Gastrocnemius medialis (tissue), 4 donors: ENCODE measurements at regions not wholly inside any gene's neighbourhood (a gene's known extent, or its start where the extent isn't known, plus 50 kb on each side); places are given as distances from the start of the nearest gene placed in this dataset.

Experiments
- ATAC-seq, 2 donors: fragments of 150-250 bp; one replicate each; pipeline ENCODE4 v1.9.1; 2016
- DNase-seq, 2 donors: peaks; one replicate each; pipeline ENCODE4 v3.0.0-alpha.2; 2019
- H3K27ac ChIP-seq, 4 donors: fragments of 200-600 bp; sonication (generic); 1 replicate in 1 of 4; 2 replicates in 3 of 4; pipeline ENCODE4 v1.5.1; 2016 to 2018; ENCODE audit warnings: mild to moderate bottlenecking in 2 of 4, moderate library complexity in 1 of 4
- H3K27me3 ChIP-seq, 3 donors: fragments of 200-600 bp; sonication (generic) in 2 of 3; 1 replicate in 1 of 3; 2 replicates in 2 of 3; pipeline versions ENCODE4 v1.5.1 to v1.6.0; 2016 to 2019; ENCODE audit warnings: mild to moderate bottlenecking in 1 of 3, moderate library complexity in 1 of 3
- H3K36me3 ChIP-seq, 2 donors: fragments of 200-600 bp; sonication (generic) in 1 of 2; one replicate each; pipeline ENCODE4 v1.5.1; 2017 to 2018
- H3K4me1 ChIP-seq, 2 donors: fragments of 200-600 bp; sonication (generic) in 1 of 2; one replicate each; pipeline ENCODE4 v1.5.1; 2016 to 2017; ENCODE audit warnings: mild to moderate bottlenecking in 2 of 2
- H3K4me3 ChIP-seq, 4 donors: fragments of 200-600 bp; sonication (generic) in 3 of 4; 1 replicate in 1 of 4; 2 replicates in 3 of 4; pipeline ENCODE4 v1.5.1; 2016 to 2019; ENCODE audit warnings: mild to moderate bottlenecking in 2 of 4
- H3K9me3 ChIP-seq, 3 donors: fragments of 200-600 bp; sonication (generic) in 2 of 3; 1 replicate in 1 of 3; 2 replicates in 2 of 3; pipeline ENCODE4 v1.5.1; 2016 to 2019
- CTCF ChIP-seq, 5 experiments: fragments of 450-650 bp in 3 of 5; fragments of 200-600 bp in 2 of 5; sonication (generic) in 2 of 5; IDR thresholded peaks in 4 of 5; conservative IDR thresholded peaks in 1 of 5; 1 replicate in 4 of 5; 2 replicates in 1 of 5; pipeline ENCODE4 v1.5.1; 2016 to 2019; ENCODE audit warnings: antibody characterized with exemption in 5 of 5, mild to moderate bottlenecking in 3 of 5, moderate library complexity in 3 of 5
- POLR2A ChIP-seq, 2 donors: fragments of 450-650 bp; IDR thresholded peaks; one replicate each; pipeline ENCODE4 v1.6.1; 2017; ENCODE audit warnings: antibody characterized with exemption in 2 of 2, mild to moderate bottlenecking in 2 of 2, moderate library complexity in 2 of 2
- in situ Hi-C, 4 donors: fragments of 200-750 bp; cut with MboI; loops; one replicate each; pipeline versions ENCODE4 v1.15.0 to v1.8.0; 2017; ENCODE audit warnings: low sequenced_read_pairs in 4 of 4
- intact Hi-C: fragments of 100-400 bp; cut with DNase I; formaldehyde crosslinking; loops from one replicate; pipeline ENCODE4 v1.15.1; 2023; ENCODE audit warnings: low total_unique reads

GRCh38 chr18:39271654-39272053, 1706.1 kb upstream of the CELF4 start:
- intact Hi-C loops: no loop called here
- Histone ChIP-seq H3K27ac (no peak overlapping the region), H3K9me3 (no peaks in the 10 kb centered on the region), H3K4me1 (no peaks in the 10 kb centered on the region), H3K4me3 (no peak overlapping the region), H3K36me3 (no peaks in the 10 kb centered on the region), H3K27me3 (no peaks in the 10 kb centered on the region)
- DNase-seq (no peak), ATAC-seq (no peak)
- TF ChIP-seq CTCF (IDR thresholded peaks at IDR 0.05 in 4 of 5, conservative IDR thresholded peaks at IDR 0.05 in 1 of 5) (no peak), POLR2A (IDR thresholded peaks at IDR 0.05) (no peak)
- in situ Hi-C loops: no loop called here

- ATAC-seq (no peak), DNase-seq (no peak)
- no peak overlapping the region for H3K27ac ChIP-seq
- no peak for TF ChIP-seq CTCF (IDR thresholded peaks at IDR 0.05 in 4 of 5, conservative IDR thresholded peaks at IDR 0.05 in 1 of 5)
- H3K4me3 ChIP-seq: no peak overlapping the region
- in situ Hi-C loops (no loop called here), intact Hi-C loops (no loop called here)
- H3K9me3 ChIP-seq: no peaks in the 10 kb centered on the region
- H3K36me3 ChIP-seq: no peaks in the 10 kb centered on the region
- no peaks in the 10 kb centered on the region for H3K4me1 ChIP-seq
- H3K27me3 ChIP-seq: no peaks in the 10 kb centered on the region
Measured at GRCh38 chr18:39260565-39260964, 1695.0 kb upstream of the CELF4 start.

DNA sequence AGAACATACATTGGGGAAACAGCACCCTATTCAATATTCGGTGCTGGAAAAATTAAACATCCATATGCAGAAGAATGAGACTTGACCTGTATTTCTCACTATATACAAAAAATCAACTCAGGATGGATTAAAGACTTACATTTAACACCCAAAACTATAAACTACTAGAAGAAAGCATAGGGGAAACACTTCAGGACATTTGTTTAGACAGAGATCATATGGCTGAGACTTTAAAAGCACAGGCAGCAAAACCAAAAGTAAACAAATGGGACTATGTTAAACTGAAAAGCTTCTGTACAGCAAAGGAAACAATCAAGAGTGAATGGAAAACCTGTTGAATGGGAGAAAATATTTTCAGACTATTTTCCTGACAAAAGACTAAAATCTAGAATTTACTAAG, 1694.1 kb upstream of the CELF4 start:
- H3K36me3 ChIP-seq: no peaks in the 10 kb centered on the region
- H3K27ac ChIP-seq: no peak overlapping the region
- intact Hi-C loops (no loop called here), in situ Hi-C loops (no loop called here)
- DNase-seq (no peak), ATAC-seq (no peak)
- no peaks in the 10 kb centered on the region for H3K9me3 ChIP-seq
- H3K4me1 ChIP-seq: no peaks in the 10 kb centered on the region
- TF ChIP-seq POLR2A (IDR thresholded peaks at IDR 0.05): no peak
- TF ChIP-seq CTCF (IDR thresholded peaks at IDR 0.05 in 4 of 5, conservative IDR thresholded peaks at IDR 0.05 in 1 of 5): no peak
- no peak overlapping the region for H3K4me3 ChIP-seq
- H3K27me3 ChIP-seq: no peaks in the 10 kb centered on the region

GRCh38 chr18:39244242-39244641, 1678.6 kb upstream of the CELF4 start:
- intact Hi-C loops (no loop called here), in situ Hi-C loops (no loop called here)
- no peak for DNase-seq
- Histone ChIP-seq H3K4me3 (no peak overlapping the region), H3K27me3 (no peaks in the 10 kb centered on the region), H3K4me1 (no peaks in the 10 kb centered on the region), H3K9me3 (no peaks in the 10 kb centered on the region), H3K27ac (no peak overlapping the region), H3K36me3 (no peaks in the 10 kb centered on the region)
- TF ChIP-seq POLR2A (IDR thresholded peaks at IDR 0.05) (no peak), CTCF (IDR thresholded peaks at IDR 0.05 in 4 of 5, conservative IDR thresholded peaks at IDR 0.05 in 1 of 5) (no peak)
- no peak for ATAC-seq

GRCh38 chr18:39241534-39241933, 1675.9 kb upstream of the CELF4 start:
- intact Hi-C loops: no loop called here
- DNase-seq: no peak

More at GRCh38 chr18:39241534-39241933, 1675.9 kb upstream of the CELF4 start:
- H3K4me1 ChIP-seq: no peaks in the 10 kb centered on the region
- ATAC-seq: no peak
- H3K4me3 ChIP-seq: no peak overlapping the region
- no peaks in the 10 kb centered on the region for H3K36me3 ChIP-seq
- no peak for TF ChIP-seq CTCF (IDR thresholded peaks at IDR 0.05 in 4 of 5, conservative IDR thresholded peaks at IDR 0.05 in 1 of 5)
- TF ChIP-seq POLR2A (IDR thresholded peaks at IDR 0.05): no peak
- H3K27me3 ChIP-seq: no peaks in the 10 kb centered on the region
- no peak overlapping the region for H3K27ac ChIP-seq
- in situ Hi-C loops: no loop called here
- H3K9me3 ChIP-seq: no peaks in the 10 kb centered on the region
